IMR-90 (cell line): ENCODE measurements at regions not wholly inside any gene's neighbourhood (a gene's known extent, or its start where the extent isn't known, plus 50 kb on each side); places are given as distances from the start of the nearest gene placed in this dataset.

Experiments
- ATAC-seq: fragments of 200-7000 bp; cut with Tn5 transposase; 2 replicates; pipeline ENCODE4 v1.9.1; 2020; ENCODE audit warnings: low read depth, mild to moderate bottlenecking, moderate library complexity
- BruUV-seq: library from RNA; stranded (reverse); fragments of 400-500 nt; replicated peaks from 2 replicates; lab custom pipeline; 2021; lab: Mats Ljungman, UMichigan
- CTCF ChIA-PET: fragments of 300-600 bp; formaldehyde crosslinking; extraction: SDS; loops from one replicate; lab custom pipeline; 2021; ENCODE audit warnings: antibody characterized with exemption; lab: Yijun Ruan, JAX
- POLR2A ChIA-PET: fragments of 300-600 bp; sonication (Branson Sonifier 250); formaldehyde crosslinking; loops from one replicate; lab custom pipeline; 2022; ENCODE audit warnings: antibody characterized with exemption; ENCODE audit not compliant: unreplicated experiment; lab: Charles Lee
- DNase-seq: peaks from one replicate; pipeline ENCODE4 v3.0.0; 2013
- H2AFZ ChIP-seq: replicated peaks from 2 replicates; pipeline ENCODE3; 2013; ENCODE audit warnings: low read length, mild to moderate bottlenecking; ENCODE audit not compliant: poor library complexity
- H2AK5ac ChIP-seq: 2 replicates; pipeline ENCODE4 v1.6.1; 2013; ENCODE audit warnings: low read depth, low read length, inconsistent platforms
- H2AK9ac ChIP-seq: replicated peaks from 2 replicates; pipeline ENCODE3; 2013; ENCODE audit warnings: mild to moderate bottlenecking, low read depth, low read length, moderate library complexity; ENCODE audit not compliant: poor library complexity
- H2BK120ac ChIP-seq: 2 replicates; pipeline ENCODE4 v1.6.1; 2013; ENCODE audit warnings: low read depth, low read length, inconsistent platforms
- H2BK15ac ChIP-seq: 3 replicates; pipeline ENCODE4 v1.6.1; 2013; ENCODE audit warnings: low read depth, low read length, inconsistent platforms
- H2BK20ac ChIP-seq: 2 replicates; pipeline ENCODE4 v1.6.1; 2013; ENCODE audit warnings: low read depth, mild to moderate bottlenecking, inconsistent platforms, low read length, moderate library complexity
- H2BK5ac ChIP-seq: 2 replicates; pipeline ENCODE4 v1.6.1; 2013; ENCODE audit warnings: mild to moderate bottlenecking, low read depth, low read length, inconsistent platforms; ENCODE audit not compliant: poor library complexity, severe bottlenecking
- H3K14ac ChIP-seq: replicated peaks from 2 replicates; pipeline ENCODE4 v1.6.1; 2013; ENCODE audit warnings: low read depth, low read length, inconsistent platforms
- H3K18ac ChIP-seq: 2 replicates; pipeline ENCODE4 v1.6.1; 2013; ENCODE audit warnings: low read depth, low read length, control low read depth
- H3K23ac ChIP-seq: 2 replicates; pipeline ENCODE4 v1.6.1; 2013; ENCODE audit warnings: low read depth, low read length, inconsistent platforms
- H3K27ac ChIP-seq: 2 replicates; pipeline ENCODE4 v1.5.1; 2013; ENCODE audit warnings: mild to moderate bottlenecking, control low read depth, low read length; ENCODE audit not compliant: insufficient read depth
- H3K27me3 ChIP-seq: 2 replicates; pipeline ENCODE4 v1.6.1; 2013; ENCODE audit warnings: low read length; ENCODE audit not compliant: control insufficient read depth, insufficient read depth
- H3K36me3 ChIP-seq: 2 replicates; pipeline ENCODE4 v1.6.1; 2013; ENCODE audit warnings: low read length, mixed read lengths; ENCODE audit not compliant: control insufficient read depth, insufficient read depth
- H3K4ac ChIP-seq: 2 replicates; pipeline ENCODE4 v1.6.1; 2013; ENCODE audit warnings: low read depth, low read length, inconsistent platforms
- H3K4me1 ChIP-seq: 2 replicates; pipeline ENCODE4 v1.6.1; 2013; ENCODE audit warnings: low read length, mixed read lengths; ENCODE audit not compliant: control insufficient read depth, insufficient read depth
- H3K4me2 ChIP-seq: 2 replicates; pipeline ENCODE4 v1.6.1; 2013; ENCODE audit warnings: low read depth, mild to moderate bottlenecking, control low read depth, low read length, moderate library complexity
- H3K4me3 ChIP-seq: 2 replicates; pipeline ENCODE4 v1.5.1; 2013; ENCODE audit warnings: low read depth, mild to moderate bottlenecking, control low read depth, low read length, moderate library complexity; ENCODE audit not compliant: insufficient read depth
- H3K56ac ChIP-seq: 2 replicates; pipeline ENCODE4 v1.6.1; 2013; ENCODE audit warnings: low read length, inconsistent platforms; ENCODE audit not compliant: insufficient read depth; ENCODE audit errors: extremely low read depth
- H3K79me1 ChIP-seq, 2 experiments: 2 replicates each; pipeline ENCODE4 v1.6.1; 2013; ENCODE audit warnings: low read length in 2 of 2, inconsistent platforms in 1 of 2, low read depth in 1 of 2
- H3K9ac ChIP-seq: 2 replicates; pipeline ENCODE4 v1.6.1; 2013; ENCODE audit warnings: low read depth, low read length, control low read depth
- H3K9me1 ChIP-seq: 2 replicates; pipeline ENCODE4 v1.6.1; 2013; ENCODE audit warnings: low read length, inconsistent platforms; ENCODE audit not compliant: insufficient read depth
- H3K9me3 ChIP-seq: 2 replicates; pipeline ENCODE4 v1.6.1; 2013; ENCODE audit warnings: low read length; ENCODE audit not compliant: control insufficient read depth, insufficient read depth
- H4K20me1 ChIP-seq: 2 replicates; pipeline ENCODE4 v1.6.1; 2013; ENCODE audit warnings: low read length, inconsistent platforms; ENCODE audit not compliant: insufficient read depth
- H4K5ac ChIP-seq: 2 replicates; pipeline ENCODE4 v1.6.1; 2013; ENCODE audit warnings: mild to moderate bottlenecking, low read depth, low read length, control low read depth
- H4K8ac ChIP-seq, 2 experiments: 2 replicates each; pipeline ENCODE4 v1.6.1; 2013; ENCODE audit warnings: low read depth in 2 of 2, low read length in 2 of 2, control low read depth in 1 of 2, inconsistent platforms in 1 of 2
- H4K91ac ChIP-seq: 2 replicates; pipeline ENCODE4 v1.6.1; 2013; ENCODE audit warnings: low read depth, low read length, inconsistent platforms; ENCODE audit not compliant: insufficient read depth
- WGBS, 2 experiments: methylation state at CpG; one replicate each; pipeline versions ENCODE4 v1.1.5 to v1.1.7; 2013; ENCODE audit warnings: missing lambda C conversion rate in 2 of 2; ENCODE audit not compliant: insufficient read length in 1 of 2; ENCODE audit errors: extremely low coverage in 2 of 2; 5-methylcytosine and 5-hydroxymethylcytosine counted together
- dilution Hi-C: fragments of 300-500 bp; cut with HindIII; formaldehyde crosslinking; loops from one replicate; pipeline ENCODE4 v1.14.3; 2018; ENCODE audit warnings: low sequenced_read_pairs; ENCODE audit not compliant: unreplicated experiment
- in situ Hi-C: fragments of 300-500 bp; cut with MboI; formaldehyde crosslinking; loops from 3 replicates; pipeline ENCODE4 v1.14.3; 2019; ENCODE audit warnings: low sequenced_read_pairs, inconsistent platforms, mixed read lengths
- intact Hi-C: fragments of 100-400 bp; cut with micrococcal nuclease; formaldehyde crosslinking; loops from 2 replicates; pipeline ENCODE4 v1.10.0; 2022
- TF ChIP-seq, protein P1 (sequence below): fragments of 150-350 bp; IDR thresholded peaks from 2 replicates; pipeline ENCODE4 v1.6.1; 2016; ENCODE audit warnings: low read depth, mild to moderate bottlenecking, low read length, moderate library complexity, borderline replicate concordance

DNA sequence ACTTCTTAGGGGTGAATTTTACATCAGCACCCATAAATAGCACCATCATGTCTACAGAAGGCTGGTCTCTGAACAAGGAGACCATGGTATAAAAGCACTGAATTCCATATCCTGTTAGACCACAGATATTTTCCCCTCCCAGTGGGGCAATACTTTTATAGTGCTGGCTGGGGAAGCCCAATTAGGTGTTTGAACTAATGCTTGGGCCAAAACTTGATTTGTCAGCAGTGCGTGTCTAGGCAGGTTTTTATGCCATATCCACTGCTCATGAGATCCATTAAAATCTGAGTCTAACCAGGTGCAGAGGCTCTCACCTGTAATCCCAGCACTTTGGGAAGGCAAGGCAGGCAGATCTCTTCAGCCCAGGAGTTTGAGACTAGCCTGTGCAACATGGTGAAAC lies 623.0 kb downstream of the NPHP4 start:
- Histone ChIP-seq H3K27ac (no peak overlapping the region), H3K4me2 (no peak overlapping the region), H2AK9ac (no peak overlapping the region), H3K4me3 (no peak overlapping the region), H4K20me1 (no peaks in the 10 kb centered on the region), H2AFZ (no peak overlapping the region), H4K5ac (no peak overlapping the region), H3K14ac (no peak overlapping the region), H3K9ac (no peak overlapping the region), H2AK5ac (no peak overlapping the region), H3K36me3 (no peaks in the 10 kb centered on the region), H2BK15ac (no peak overlapping the region), H4K91ac (no peak overlapping the region), H4K8ac (no peak overlapping the region), H3K18ac (no peak overlapping the region), H3K9me1 (no peaks in the 10 kb centered on the region), H3K9me3 (peaks cover 63% of the 10 kb centered on the region), H2BK5ac (no peak overlapping the region), H3K79me1 (no peaks in the 10 kb centered on the region), H3K27me3 (no peaks in the 10 kb centered on the region), H2BK120ac (no peak overlapping the region), H3K23ac (no peak overlapping the region), H3K4ac (no peak overlapping the region), H3K4me1 (no peaks in the 10 kb centered on the region), H2BK20ac (no peak overlapping the region), H3K56ac (no peak overlapping the region)
- POLR2A ChIA-PET: no interaction called here
- CTCF ChIA-PET: no interaction called here
- no peak for DNase-seq
- no TSS peak for BruUV-seq
- in situ Hi-C loops (no loop called here), intact Hi-C loops (no loop called here), dilution Hi-C loops (no loop called here)
- 40% methylated on average over 1 of the region's 1 CpG; no CpG with 5 or more reads in 1 of the 2 experiments for WGBS, 2 experiments
- no peak for ATAC-seq
- TF ChIP-seq, protein P1, sequence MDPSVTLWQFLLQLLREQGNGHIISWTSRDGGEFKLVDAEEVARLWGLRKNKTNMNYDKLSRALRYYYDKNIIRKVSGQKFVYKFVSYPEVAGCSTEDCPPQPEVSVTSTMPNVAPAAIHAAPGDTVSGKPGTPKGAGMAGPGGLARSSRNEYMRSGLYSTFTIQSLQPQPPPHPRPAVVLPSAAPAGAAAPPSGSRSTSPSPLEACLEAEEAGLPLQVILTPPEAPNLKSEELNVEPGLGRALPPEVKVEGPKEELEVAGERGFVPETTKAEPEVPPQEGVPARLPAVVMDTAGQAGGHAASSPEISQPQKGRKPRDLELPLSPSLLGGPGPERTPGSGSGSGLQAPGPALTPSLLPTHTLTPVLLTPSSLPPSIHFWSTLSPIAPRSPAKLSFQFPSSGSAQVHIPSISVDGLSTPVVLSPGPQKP: no peak
